Natural killer cell (primary cell): ENCODE measurements at regions not wholly inside any gene's neighbourhood (a gene's known extent, or its start where the extent isn't known, plus 50 kb on each side); places are given as distances from the start of the nearest gene placed in this dataset.

Experiments
- ATAC-seq, 3 donors: fragments of 150-1000 bp in 2 of 3; fragments of 200-7000 bp in 1 of 3; cut with Tn5 transposase; 1 replicate in 1 of 3; 2 replicates in 2 of 3; pipeline ENCODE4 v1.10.0; 2021; ENCODE audit warnings: mild to moderate bottlenecking in 2 of 3, moderate library complexity in 2 of 3
- DNase-seq, 2 donors: peaks; one replicate each; pipeline versions ENCODE4 v3.0.0 to v3.0.0-alpha.2; 2013 to 2021; ENCODE audit warnings: mixed read lengths in 1 of 2
- H3K27ac ChIP-seq: one replicate; pipeline ENCODE4 v1.5.1; 2013; ENCODE audit warnings: mild to moderate bottlenecking, low read length
- H3K27me3 ChIP-seq: one replicate; pipeline ENCODE4 v1.6.1; 2013; ENCODE audit warnings: low read length; ENCODE audit not compliant: control insufficient read depth, insufficient read depth
- H3K36me3 ChIP-seq: one replicate; pipeline ENCODE4 v1.6.1; 2013; ENCODE audit warnings: low read length; ENCODE audit not compliant: control insufficient read depth, insufficient read depth
- H3K4me1 ChIP-seq: one replicate; pipeline ENCODE4 v1.6.1; 2013; ENCODE audit warnings: low read length; ENCODE audit not compliant: control insufficient read depth, insufficient read depth
- H3K4me3 ChIP-seq: one replicate; pipeline ENCODE4 v1.5.1; 2013; ENCODE audit warnings: low read length
- H3K9me3 ChIP-seq: one replicate; pipeline ENCODE4 v1.6.1; 2013; ENCODE audit warnings: low read length; ENCODE audit not compliant: control insufficient read depth, insufficient read depth
- H3K27ac Mint-ChIP-seq, 2 donors: one replicate each; pipeline ENCODE4 v1.8.0; 2022; ENCODE audit warnings: mild to moderate bottlenecking in 2 of 2, mixed read lengths in 2 of 2, moderate library complexity in 1 of 2
- H3K27me3 Mint-ChIP-seq, 2 donors: one replicate each; pipeline ENCODE4 v1.8.0; 2022; ENCODE audit warnings: low read depth in 2 of 2, mixed read lengths in 2 of 2
- H3K36me3 Mint-ChIP-seq: one replicate; pipeline ENCODE4 v1.8.0; 2022; ENCODE audit warnings: mixed read lengths
- H3K4me1 Mint-ChIP-seq, 2 donors: one replicate each; pipeline ENCODE4 v1.8.0; 2022; ENCODE audit warnings: mixed read lengths in 2 of 2
- H3K4me3 Mint-ChIP-seq: one replicate; pipeline ENCODE4 v1.8.0; 2022; ENCODE audit warnings: mild to moderate bottlenecking, moderate library complexity, mixed read lengths
- H3K9me3 Mint-ChIP-seq, 2 donors: one replicate each; pipeline ENCODE4 v1.8.0; 2022; ENCODE audit warnings: mixed read lengths in 2 of 2
- CTCF ChIP-seq: fragments of 200-600 bp; IDR thresholded peaks from one replicate; pipeline ENCODE4 v1.8.0; 2022; ENCODE audit warnings: antibody characterized with exemption
- WGBS: methylation state at CpG from one replicate; pipeline ENCODE4 v1.1.7; 2013; ENCODE audit warnings: missing lambda C conversion rate; ENCODE audit not compliant: insufficient coverage; 5-methylcytosine and 5-hydroxymethylcytosine counted together
- intact Hi-C: fragments of 100-400 bp; cut with micrococcal nuclease; formaldehyde crosslinking; loops from one replicate; pipeline ENCODE4 v1.14.2; 2022

GRCh38 chr15:77542491-77543001, 90.2 kb downstream of the LINGO1 start:
- peak overlapping the region; percentile 89 for H3K4me3 Mint-ChIP-seq
- H3K9me3 ChIP-seq, result no peaks in the 10 kb centered on the region
- no peaks in the 10 kb centered on the region for H3K36me3 Mint-ChIP-seq
- H3K27ac ChIP-seq, result no peak overlapping the region
- peak overlapping the region; percentile 58 for H3K4me3 ChIP-seq
- DNase-seq, result no peak
- peaks cover 16% of the 10 kb centered on the region for H3K4me1 ChIP-seq
- no peak for TF ChIP-seq CTCF
- H3K4me1 Mint-ChIP-seq, result peaks cover 0 to 8% of the 10 kb centered on the region in 2 donors
- H3K36me3 ChIP-seq, result no peaks in the 10 kb centered on the region
- no peak for ATAC-seq
- no peaks in the 10 kb centered on the region for H3K9me3 Mint-ChIP-seq
- H3K27me3 Mint-ChIP-seq, result no peaks in the 10 kb centered on the region
- H3K27ac Mint-ChIP-seq, result peak overlapping the region in 1 of 2 donors; percentile 77
- 90% methylated on average over 16 of the region's 16 CpGs for WGBS
- intact Hi-C loops, result loop anchor here (1.0 to 5.0 kb wide), 4 partner anchors 356 to 570 kb away; no protein-coding TSS in a partner anchor
- H3K27me3 ChIP-seq, result no peaks in the 10 kb centered on the region

DNA sequence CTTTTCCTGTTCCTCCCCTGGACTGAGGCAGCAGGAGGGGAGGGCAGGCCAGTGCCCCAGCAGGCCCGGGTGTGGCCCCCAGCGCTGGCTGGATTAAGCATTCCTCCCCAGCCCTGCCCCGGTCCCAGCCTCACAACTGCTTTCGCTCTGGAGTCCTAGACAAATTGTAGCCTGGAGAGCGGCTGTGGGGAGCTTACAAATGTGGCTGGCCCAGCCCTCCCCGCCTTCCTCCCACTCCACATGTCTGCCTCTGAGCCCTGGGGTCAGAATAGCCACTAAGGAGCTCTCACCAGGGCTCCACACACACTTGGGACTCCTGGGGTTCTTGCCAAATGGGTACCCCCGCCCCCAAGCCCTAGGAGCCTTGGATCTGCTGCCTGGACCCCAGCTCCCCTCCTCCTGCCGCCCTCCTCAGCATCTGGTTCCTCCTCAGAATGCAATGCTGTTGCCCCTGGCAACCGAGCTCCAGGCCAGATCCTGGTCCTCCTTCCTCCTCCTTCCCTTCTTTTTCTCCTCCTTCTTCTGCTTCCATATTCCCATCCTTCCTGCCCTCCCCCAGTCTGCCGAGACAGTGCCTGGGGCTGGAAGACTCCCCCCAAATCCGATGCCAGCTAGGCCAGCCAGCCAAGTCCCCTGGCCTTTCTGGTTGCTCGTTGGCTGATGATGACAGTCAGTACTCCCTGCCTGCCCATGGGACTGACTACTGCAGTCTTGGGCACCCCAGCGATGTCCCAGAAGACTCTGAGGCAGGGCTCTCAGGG, 91.1 kb downstream of the LINGO1 start:
- Mint-ChIP-seq H3K27ac (no peak overlapping the region), H3K4me3 (no peak overlapping the region), H3K27me3 (no peaks in the 10 kb centered on the region), H3K4me1 (peaks cover 0 to 8% of the 10 kb centered on the region in 2 donors), H3K9me3 (no peaks in the 10 kb centered on the region), H3K36me3 (no peaks in the 10 kb centered on the region)
- TF ChIP-seq CTCF, result no peak
- 87% methylated on average over 13 of the region's 13 CpGs for WGBS
- Histone ChIP-seq H3K36me3 (no peaks in the 10 kb centered on the region), H3K4me3 (no peak overlapping the region), H3K9me3 (no peaks in the 10 kb centered on the region), H3K27me3 (no peaks in the 10 kb centered on the region), H3K4me1 (peaks cover 22% of the 10 kb centered on the region), H3K27ac (no peak overlapping the region)
- intact Hi-C loops, result loop anchor here (2.0 to 5.0 kb wide), 3 partner anchors 423 to 569 kb away; no protein-coding TSS in a partner anchor
- ATAC-seq, result no peak
- no peak for DNase-seq

DNA sequence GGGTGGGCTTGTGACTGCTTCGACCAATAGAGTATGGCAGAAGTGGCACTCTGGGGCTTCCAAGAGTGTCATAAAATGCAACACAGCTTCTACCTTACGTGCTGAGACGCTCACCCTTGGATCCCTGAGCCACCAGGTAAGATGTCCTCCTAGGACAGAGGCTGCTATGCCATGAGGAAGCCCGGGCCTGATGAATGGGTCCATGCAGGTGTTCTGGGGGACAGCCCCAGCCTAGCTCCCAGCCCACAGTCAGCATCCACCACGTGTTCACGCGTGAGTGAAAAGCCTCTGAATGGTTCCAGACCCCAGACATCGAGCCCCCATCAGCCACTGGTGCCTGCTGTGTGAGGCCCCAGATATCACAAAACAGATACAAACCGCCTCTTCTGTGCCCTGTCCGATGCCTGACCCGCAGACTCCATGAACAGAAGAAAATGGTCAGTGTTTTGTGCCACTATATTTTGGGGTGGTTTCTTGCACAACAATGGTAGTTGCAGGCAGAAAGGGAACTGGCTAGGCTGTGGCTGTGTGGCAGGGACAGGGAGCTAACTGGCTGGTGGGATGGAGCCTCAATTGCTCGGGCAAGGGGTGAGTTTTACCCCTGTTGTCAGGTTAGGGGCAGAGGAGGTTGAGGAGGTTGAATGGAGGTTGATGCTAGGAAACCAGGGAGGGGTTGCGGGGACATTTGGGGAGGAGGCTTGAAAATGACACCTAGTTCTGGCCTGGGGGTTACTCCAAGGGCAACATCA, 92.2 kb downstream of the LINGO1 start:
- H3K4me3 Mint-ChIP-seq, result no peak overlapping the region
- intact Hi-C loops, result loop anchor here (5.0 kb wide), 2 partner anchors 518 to 568 kb away; no protein-coding TSS in a partner anchor

More for the DNA sequence above, 92.2 kb downstream of the LINGO1 start:
- ATAC-seq (no peak), DNase-seq (no peak)
- H3K9me3 Mint-ChIP-seq, result no peaks in the 10 kb centered on the region
- whole genome bisulfite sequencing, result 84% methylated on average over 13 of the region's 13 CpGs
- Histone ChIP-seq H3K36me3 (no peaks in the 10 kb centered on the region), H3K4me3 (no peak overlapping the region), H3K4me1 (peaks cover 22% of the 10 kb centered on the region), H3K9me3 (no peaks in the 10 kb centered on the region), H3K27ac (no peak overlapping the region), H3K27me3 (no peaks in the 10 kb centered on the region)
- peaks cover 0 to 8% of the 10 kb centered on the region in 2 donors for H3K4me1 Mint-ChIP-seq
- TF ChIP-seq CTCF, result no peak
- H3K27ac Mint-ChIP-seq, result no peak overlapping the region
- no peaks in the 10 kb centered on the region for H3K36me3 Mint-ChIP-seq
- no peaks in the 10 kb centered on the region for H3K27me3 Mint-ChIP-seq
